ENCODE measurements at regions not wholly inside any gene's neighbourhood (a gene's known extent, or its start where the extent isn't known, plus 50 kb on each side); places are given as distances from the start of the nearest gene placed in this dataset.
"Not testable (repeated sequence)": the region's sequence is repeated elsewhere in the genome, so short reads cannot be mapped to it uniquely, and the experiment has no call there.

DNA sequence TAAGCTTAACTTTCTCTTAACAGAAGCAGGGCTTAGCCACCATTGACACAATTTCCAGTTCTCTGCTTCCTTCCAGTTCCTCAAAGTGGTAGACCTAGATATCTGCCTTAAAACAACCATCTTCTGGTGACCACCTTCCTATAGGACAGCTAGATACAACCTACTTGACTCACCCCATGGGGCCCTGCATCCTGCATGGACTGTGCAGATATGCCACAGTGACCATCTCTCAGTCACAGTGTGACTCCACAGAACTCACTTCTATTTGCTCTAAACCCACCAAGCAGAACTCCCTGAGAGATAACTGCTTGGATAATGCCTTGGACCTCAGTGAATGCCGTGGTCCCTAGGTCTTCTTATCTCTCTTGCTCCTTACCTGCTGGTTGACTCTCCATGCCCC lies 621.6 kb downstream of the IQCM start:
- Histone ChIP-seq H3K4me3 (ENCODE audit: low read length) (no peak overlapping the region), H3K9ac (ENCODE audit: low read length) (no peak overlapping the region), H3K27me3 (ENCODE audit: control insufficient read depth, insufficient read depth, low read length) (no peaks in the 10 kb centered on the region), H3K4me1 (ENCODE audit: control insufficient read depth, insufficient read depth, low read length) (no peaks in the 10 kb centered on the region), H3K27ac (ENCODE audit: low read depth, low read length) (no peak overlapping the region), H3K36me3 (ENCODE audit: control insufficient read depth, insufficient read depth, low read length) (no peaks in the 10 kb centered on the region)

DNA sequence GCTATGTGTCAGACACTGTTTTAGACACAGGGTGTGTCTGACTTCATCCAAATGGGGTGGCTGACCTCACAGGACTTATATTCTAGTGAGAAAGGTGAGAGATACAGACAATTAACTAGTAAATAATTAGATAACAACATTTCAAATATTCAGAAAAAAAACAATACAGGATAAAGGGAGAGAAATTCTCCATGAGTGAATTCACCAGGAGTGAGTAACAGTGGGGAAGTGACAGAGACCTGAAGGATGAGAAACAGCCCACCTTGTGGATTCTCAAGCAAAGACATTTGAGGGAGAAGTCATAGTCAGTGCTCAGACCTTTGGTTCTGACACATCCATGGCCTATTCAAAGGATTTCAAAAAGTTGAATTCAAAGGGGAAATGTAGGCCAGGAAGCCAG lies 627.9 kb downstream of the IQCM start:
- Histone ChIP-seq H3K36me3 (ENCODE audit: control insufficient read depth, insufficient read depth, low read length) (no peaks in the 10 kb centered on the region), H3K9ac (ENCODE audit: low read length) (no peak overlapping the region), H3K27ac (ENCODE audit: low read depth, low read length) (no peak overlapping the region), H3K4me3 (ENCODE audit: low read length) (no peak overlapping the region), H3K4me1 (ENCODE audit: control insufficient read depth, insufficient read depth, low read length) (no peaks in the 10 kb centered on the region), H3K27me3 (ENCODE audit: control insufficient read depth, insufficient read depth, low read length) (no peaks in the 10 kb centered on the region)

- Histone ChIP-seq H3K36me3 (ENCODE audit: control insufficient read depth, insufficient read depth, low read length) (no peaks in the 10 kb centered on the region), H3K9ac (ENCODE audit: low read length) (no peak overlapping the region), H3K27me3 (ENCODE audit: control insufficient read depth, insufficient read depth, low read length) (no peaks in the 10 kb centered on the region), H3K27ac (ENCODE audit: low read depth, low read length) (no peak overlapping the region), H3K4me1 (ENCODE audit: control insufficient read depth, insufficient read depth, low read length) (no peaks in the 10 kb centered on the region), H3K4me3 (ENCODE audit: low read length) (no peak overlapping the region)
Measured at GRCh38 chr4:149183638-149184037, 632.0 kb downstream of the IQCM start.

GRCh38 chr4:149181459-149181858 lies 634.2 kb downstream of the IQCM start:
- not testable (repeated sequence) for H3K36me3 ChIP-seq (ENCODE audit: control insufficient read depth, insufficient read depth, low read length); H3K4me3 ChIP-seq (ENCODE audit: low read length); H3K4me1 ChIP-seq (ENCODE audit: control insufficient read depth, insufficient read depth, low read length); H3K27ac ChIP-seq (ENCODE audit: low read depth, low read length); H3K9ac ChIP-seq (ENCODE audit: low read length); H3K27me3 ChIP-seq (ENCODE audit: control insufficient read depth, insufficient read depth, low read length)

- Histone ChIP-seq H3K27me3 (ENCODE audit: control insufficient read depth, insufficient read depth, low read length) (no peaks in the 10 kb centered on the region), H3K4me1 (ENCODE audit: control insufficient read depth, insufficient read depth, low read length) (no peaks in the 10 kb centered on the region), H3K9ac (ENCODE audit: low read length) (no peak overlapping the region), H3K36me3 (ENCODE audit: control insufficient read depth, insufficient read depth, low read length) (no peaks in the 10 kb centered on the region), H3K27ac (ENCODE audit: low read depth, low read length) (no peak overlapping the region), H3K4me3 (ENCODE audit: low read length) (no peak overlapping the region)
Measured at GRCh38 chr4:149176039-149176438, 639.6 kb downstream of the IQCM start.

DNA sequence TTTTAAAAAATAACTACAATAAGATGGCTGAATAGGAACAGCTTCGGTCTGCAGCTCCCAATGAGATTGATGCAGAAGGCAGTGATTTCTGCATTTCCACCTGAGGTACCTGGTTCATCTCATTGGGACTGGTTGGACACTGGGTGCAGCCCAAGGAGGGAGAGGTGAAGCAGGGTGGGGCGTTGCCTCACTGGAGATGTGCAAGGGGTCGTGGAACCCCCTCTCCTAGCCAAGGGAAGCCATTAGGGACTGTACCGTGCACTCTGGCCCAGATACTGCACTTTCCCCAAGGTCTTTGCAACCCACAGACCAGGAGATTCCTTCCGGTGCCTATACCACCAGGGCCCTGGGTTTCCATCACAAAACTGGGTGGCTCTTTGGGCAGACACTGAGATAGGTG lies 640.1 kb downstream of the IQCM start:
- no peaks in the 10 kb centered on the region for H3K27me3 ChIP-seq (ENCODE audit: control insufficient read depth, insufficient read depth, low read length)
- H3K27ac ChIP-seq (ENCODE audit: low read depth, low read length) = no peak overlapping the region
- H3K4me1 ChIP-seq (ENCODE audit: control insufficient read depth, insufficient read depth, low read length) = no peaks in the 10 kb centered on the region
- H3K36me3 ChIP-seq (ENCODE audit: control insufficient read depth, insufficient read depth, low read length) = no peaks in the 10 kb centered on the region
- H3K4me3 ChIP-seq (ENCODE audit: low read length) = no peak overlapping the region
- H3K9ac ChIP-seq (ENCODE audit: low read length) = no peak overlapping the region

GRCh38 chr4:149173241-149174013 lies 642.2 kb downstream of the IQCM start:
- Histone ChIP-seq H3K27me3 (ENCODE audit: control insufficient read depth, insufficient read depth, low read length) (no peaks in the 10 kb centered on the region), H3K9ac (ENCODE audit: low read length) (no peak overlapping the region), H3K27ac (ENCODE audit: low read depth, low read length) (no peak overlapping the region), H3K4me3 (ENCODE audit: low read length) (no peak overlapping the region), H3K4me1 (ENCODE audit: control insufficient read depth, insufficient read depth, low read length) (no peaks in the 10 kb centered on the region), H3K36me3 (ENCODE audit: control insufficient read depth, insufficient read depth, low read length) (no peaks in the 10 kb centered on the region)

DNA sequence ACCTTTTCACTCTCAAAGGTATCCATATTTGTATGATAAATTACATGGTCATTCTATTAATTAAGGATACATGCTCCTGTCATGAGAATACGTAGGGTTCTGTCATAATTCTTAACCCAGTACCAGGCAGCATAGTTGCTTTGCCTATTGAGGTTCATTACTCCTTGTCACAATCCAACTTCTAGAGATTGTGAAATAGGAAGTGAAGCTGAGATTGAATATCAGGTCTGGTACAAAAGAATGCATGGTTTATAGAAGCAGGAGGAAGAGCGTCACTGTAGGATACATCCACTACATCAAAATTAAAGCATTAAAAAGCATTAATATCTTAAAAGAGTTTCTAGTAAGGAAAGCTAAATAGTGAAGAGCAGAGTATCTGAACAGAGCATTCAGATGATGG lies 647.0 kb downstream of the IQCM start:
- H3K27ac ChIP-seq (ENCODE audit: low read depth, low read length) = no peak overlapping the region
- no peak overlapping the region for H3K4me3 ChIP-seq (ENCODE audit: low read length)

GRCh38 chr4:149166876-149167275 lies 648.8 kb downstream of the IQCM start:
- H3K36me3 ChIP-seq (ENCODE audit: control insufficient read depth, insufficient read depth, low read length) = no peaks in the 10 kb centered on the region
- H3K27me3 ChIP-seq (ENCODE audit: control insufficient read depth, insufficient read depth, low read length) = no peaks in the 10 kb centered on the region
- no peak overlapping the region for H3K9ac ChIP-seq (ENCODE audit: low read length)
- no peak overlapping the region for H3K27ac ChIP-seq (ENCODE audit: low read depth, low read length)
- no peaks in the 10 kb centered on the region for H3K4me1 ChIP-seq (ENCODE audit: control insufficient read depth, insufficient read depth, low read length)
- H3K4me3 ChIP-seq (ENCODE audit: low read length) = no peak overlapping the region

More for the DNA sequence above, 647.0 kb downstream of the IQCM start:
- H3K4me1 ChIP-seq (ENCODE audit: control insufficient read depth, insufficient read depth, low read length) = no peaks in the 10 kb centered on the region
- no peak overlapping the region for H3K9ac ChIP-seq (ENCODE audit: low read length)
- no peaks in the 10 kb centered on the region for H3K27me3 ChIP-seq (ENCODE audit: control insufficient read depth, insufficient read depth, low read length)
- H3K36me3 ChIP-seq (ENCODE audit: control insufficient read depth, insufficient read depth, low read length) = no peaks in the 10 kb centered on the region

- H3K27me3 ChIP-seq (ENCODE audit: control insufficient read depth, insufficient read depth, low read length) = no peaks in the 10 kb centered on the region
- no peak overlapping the region for H3K27ac ChIP-seq (ENCODE audit: low read depth, low read length)
- H3K4me3 ChIP-seq (ENCODE audit: low read length) = no peak overlapping the region
- H3K9ac ChIP-seq (ENCODE audit: low read length) = no peak overlapping the region
- H3K4me1 ChIP-seq (ENCODE audit: control insufficient read depth, insufficient read depth, low read length) = no peaks in the 10 kb centered on the region
- H3K36me3 ChIP-seq (ENCODE audit: control insufficient read depth, insufficient read depth, low read length) = no peaks in the 10 kb centered on the region
Measured at GRCh38 chr4:149166365-149166764, 649.3 kb downstream of the IQCM start.

DNA sequence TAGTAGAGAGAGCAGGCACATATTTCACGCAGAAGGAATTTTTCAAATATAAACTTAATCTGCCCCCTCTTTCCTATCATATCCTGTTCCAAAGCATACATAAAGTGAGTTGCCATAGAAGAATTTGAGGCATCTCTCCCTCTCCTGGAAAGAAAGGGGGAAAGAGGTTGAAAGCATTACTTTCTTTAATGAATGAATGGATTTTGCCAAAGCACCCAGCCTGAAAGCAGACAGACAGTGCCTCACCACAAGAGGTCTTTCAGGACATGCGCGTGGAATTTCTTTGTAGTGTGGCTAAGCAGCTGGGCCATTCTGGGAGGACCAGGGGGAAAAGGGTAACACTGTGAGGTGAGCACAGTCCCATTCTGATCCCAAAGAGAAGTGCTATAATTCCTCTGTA lies 651.4 kb downstream of the IQCM start:
- no peaks in the 10 kb centered on the region for H3K27me3 ChIP-seq (ENCODE audit: control insufficient read depth, insufficient read depth, low read length)
- H3K36me3 ChIP-seq (ENCODE audit: control insufficient read depth, insufficient read depth, low read length) = no peaks in the 10 kb centered on the region
- H3K4me3 ChIP-seq (ENCODE audit: low read length) = no peak overlapping the region
- no peak overlapping the region for H3K9ac ChIP-seq (ENCODE audit: low read length)
- H3K27ac ChIP-seq (ENCODE audit: low read depth, low read length) = no peak overlapping the region
- no peaks in the 10 kb centered on the region for H3K4me1 ChIP-seq (ENCODE audit: control insufficient read depth, insufficient read depth, low read length)

- no peak overlapping the region for H3K9ac ChIP-seq (ENCODE audit: low read length)
- no peaks in the 10 kb centered on the region for H3K4me1 ChIP-seq (ENCODE audit: control insufficient read depth, insufficient read depth, low read length)
- H3K36me3 ChIP-seq (ENCODE audit: control insufficient read depth, insufficient read depth, low read length) = no peaks in the 10 kb centered on the region
- H3K27me3 ChIP-seq (ENCODE audit: control insufficient read depth, insufficient read depth, low read length) = no peaks in the 10 kb centered on the region
- H3K27ac ChIP-seq (ENCODE audit: low read depth, low read length) = no peak overlapping the region
- no peak overlapping the region for H3K4me3 ChIP-seq (ENCODE audit: low read length)
Measured at GRCh38 chr4:149161247-149161646, 654.4 kb downstream of the IQCM start.

DNA sequence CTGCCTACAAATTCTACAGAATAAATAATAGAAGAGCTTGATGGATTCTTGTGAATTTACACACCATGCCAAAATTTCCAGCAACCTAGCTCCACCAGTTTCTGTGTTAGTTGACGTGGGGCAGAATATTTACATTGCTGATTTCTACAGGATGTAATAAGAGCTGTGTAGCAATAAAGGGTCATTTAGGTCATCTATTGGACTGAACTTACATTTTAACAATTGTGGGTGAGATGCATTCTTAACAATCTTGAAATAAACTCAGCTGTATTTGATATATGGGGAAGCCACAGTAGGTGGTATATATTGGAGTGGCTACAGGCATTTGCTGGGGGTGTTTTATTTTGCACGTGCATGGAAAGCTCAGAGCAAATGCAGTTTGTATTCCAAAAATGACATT lies 655.3 kb downstream of the IQCM start:
- Histone ChIP-seq H3K4me3 (ENCODE audit: low read length) (no peak overlapping the region), H3K9ac (ENCODE audit: low read length) (no peak overlapping the region), H3K4me1 (ENCODE audit: control insufficient read depth, insufficient read depth, low read length) (no peaks in the 10 kb centered on the region), H3K27ac (ENCODE audit: low read depth, low read length) (no peak overlapping the region), H3K27me3 (ENCODE audit: control insufficient read depth, insufficient read depth, low read length) (no peaks in the 10 kb centered on the region), H3K36me3 (ENCODE audit: control insufficient read depth, insufficient read depth, low read length) (no peaks in the 10 kb centered on the region)
